ENCODE measurements at regions not wholly inside any gene's neighbourhood (a gene's known extent, or its start where the extent isn't known, plus 50 kb on each side); places are given as distances from the start of the nearest gene placed in this dataset.

DNA sequence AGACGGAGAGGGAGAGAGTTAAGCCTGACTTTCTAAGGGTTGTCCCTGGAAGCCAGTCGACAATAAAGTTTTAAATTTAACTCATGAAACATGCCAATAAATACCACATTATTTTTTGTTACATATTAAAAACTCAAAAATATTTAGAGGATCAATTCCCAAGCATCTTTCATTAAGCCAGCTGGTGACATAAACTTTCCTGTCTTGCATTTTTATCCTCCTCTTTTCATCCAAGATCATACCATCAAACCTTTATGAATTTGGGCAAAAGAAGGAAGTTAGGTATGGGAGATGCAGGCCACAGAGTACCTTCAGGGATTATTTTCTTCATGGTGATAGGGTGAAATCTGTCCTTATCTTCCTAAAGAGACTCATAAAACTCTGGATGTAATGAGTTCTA is 178.3 kb upstream of the FBXL17 start:
- TF ChIP-seq POLR2AphosphoS5 (IDR thresholded peaks at IDR 0.05; ENCODE audit: low read depth, low read length) (no peak), POLR2A (IDR thresholded peaks at IDR 0.05; ENCODE audit: low read depth, low read length) (no peak), TAF1 (IDR thresholded peaks at IDR 0.05; ENCODE audit: borderline replicate concordance, low read depth, low read length) (no peak)

All from GM12892 (cell line).